Body of pancreas (tissue), 4 donors: ENCODE measurements at regions not wholly inside any gene's neighbourhood (a gene's known extent, or its start where the extent isn't known, plus 50 kb on each side); places are given as distances from the start of the nearest gene placed in this dataset.

Experiments
- CTCF ChIP-seq, 7 experiments: fragments of 450-650 bp in 4 of 7; fragments of 200-600 bp in 3 of 7; sonication (generic) in 3 of 7; IDR thresholded peaks; one replicate each; pipeline ENCODE4 v1.5.1; 2016 to 2019; ENCODE audit warnings: antibody characterized with exemption in 7 of 7
- POLR2A ChIP-seq, 3 donors: fragments of 450-650 bp; IDR thresholded peaks; one replicate each; pipeline ENCODE4 v1.6.1; 2016; ENCODE audit warnings: antibody characterized with exemption in 3 of 3, mild to moderate bottlenecking in 2 of 3

GRCh38 chr9:100890321-100890720, 138.2 kb upstream of the PLPPR1 start:
- TF ChIP-seq CTCF (IDR thresholded peaks at IDR 0.05): no peak
- no peak for TF ChIP-seq POLR2A (IDR thresholded peaks at IDR 0.05)
